Endothelial cell of umbilical vein (primary cell): ENCODE measurements at regions not wholly inside any gene's neighbourhood (a gene's known extent, or its start where the extent isn't known, plus 50 kb on each side); places are given as distances from the start of the nearest gene placed in this dataset.

Experiments used
- BruUV-seq: library from RNA; stranded (reverse); fragments of 400-500 nt; replicated peaks from 2 replicates; lab custom pipeline; 2021; lab: Mats Ljungman, UMichigan
- CTCF ChIA-PET: fragments of 300-600, 350-600 bp; sonication (Branson Sonifier 250); formaldehyde crosslinking; loops from one replicate; lab custom pipeline; 2021; ENCODE audit warnings: antibody characterized with exemption, inconsistent platforms; lab: Charles Lee
- POLR2A ChIA-PET: fragments of 300-600, 350-600 bp; sonication (Branson Sonifier 250); formaldehyde crosslinking; loops from one replicate; lab custom pipeline; 2021; ENCODE audit warnings: antibody characterized with exemption, inconsistent platforms; lab: Charles Lee
- DNase-seq: peaks from one replicate; pipeline ENCODE4 v3.0.0-alpha.2; 2011; ENCODE audit warnings: low read depth, low spot score
- FAIRE-seq: peaks from 2 replicates; lab custom pipeline; 2011; peaks lifted over from hg19 to GRCh38; lab: Jason Lieb, UNC
- H2AFZ ChIP-seq: 2 replicates; pipeline ENCODE4 v1.6.0; 2012; ENCODE audit warnings: low read depth, low read length, control low read depth, inconsistent platforms
- H3K27ac ChIP-seq: 2 replicates; pipeline ENCODE4 v1.5.1; 2011; ENCODE audit warnings: low read depth, mild to moderate bottlenecking, control low read depth, low read length, moderate library complexity; ENCODE audit not compliant: insufficient read depth
- H3K27me3 ChIP-seq, 2 experiments: 2 replicates each; pipeline versions ENCODE4 v1.6.0 to v1.6.1; 2011; ENCODE audit warnings: low read length in 2 of 2, mixed read lengths in 1 of 2; ENCODE audit not compliant: control insufficient read depth in 2 of 2, insufficient read depth in 2 of 2
- H3K36me3 ChIP-seq, 2 experiments: 2 replicates in 1 of 2; 3 replicates in 1 of 2; pipeline ENCODE4 v1.5.1; 2011; ENCODE audit warnings: low read length in 2 of 2, mild to moderate bottlenecking in 1 of 2, moderate library complexity in 1 of 2; ENCODE audit not compliant: control insufficient read depth in 2 of 2, insufficient read depth in 2 of 2; ENCODE audit errors: extremely low read depth in 1 of 2
- H3K4me1 ChIP-seq: 3 replicates; pipeline ENCODE4 v1.5.1; 2011; ENCODE audit warnings: mild to moderate bottlenecking, low read length; ENCODE audit not compliant: control insufficient read depth, insufficient read depth; ENCODE audit errors: extremely low read depth
- H3K4me2 ChIP-seq: 2 replicates; pipeline ENCODE4 v1.6.1; 2011; ENCODE audit warnings: low read length, control low read depth, mixed read lengths; ENCODE audit not compliant: insufficient read depth
- H3K4me3 ChIP-seq, 3 experiments: fragments of 200-600 bp in 1 of 3; sonication (generic), shearing (Covaris generic) in 1 of 3; replicated peaks in 1 of 3; 2 replicates each; pipeline ENCODE4 v1.5.1; 2011 to 2016; ENCODE audit warnings: control low read depth in 3 of 3, low read length in 3 of 3, mild to moderate bottlenecking in 2 of 3, inconsistent platforms in 1 of 3, low read depth in 1 of 3, moderate library complexity in 1 of 3; ENCODE audit not compliant: insufficient read depth in 1 of 3
- H3K79me2 ChIP-seq: 2 replicates; pipeline ENCODE4 v1.6.0; 2012; ENCODE audit warnings: low read length, inconsistent platforms; ENCODE audit not compliant: control insufficient read depth, insufficient read depth
- H3K9ac ChIP-seq: replicated peaks from 2 replicates; pipeline ENCODE3; 2011; ENCODE audit warnings: low read length, control low read depth; ENCODE audit not compliant: insufficient read depth; ENCODE audit errors: extremely low read depth
- H3K9me1 ChIP-seq: replicated peaks from 3 replicates; pipeline ENCODE4 v1.6.0; 2011; ENCODE audit warnings: mild to moderate bottlenecking, low read length; ENCODE audit not compliant: control insufficient read depth, insufficient read depth; ENCODE audit errors: extremely low read depth
- H3K9me3 ChIP-seq: replicated peaks from 2 replicates; pipeline ENCODE4 v1.5.1; 2012; ENCODE audit warnings: low read length, inconsistent platforms; ENCODE audit not compliant: control insufficient read depth, insufficient read depth
- H4K20me1 ChIP-seq: replicated peaks from 2 replicates; pipeline ENCODE3; 2011; ENCODE audit warnings: mild to moderate bottlenecking, low read length; ENCODE audit not compliant: control insufficient read depth, insufficient read depth; ENCODE audit errors: extremely low read depth
- EZH2 ChIP-seq: IDR thresholded peaks from 2 replicates; pipeline ENCODE4 v1.6.1; 2012; ENCODE audit warnings: borderline replicate concordance, low read depth, mild to moderate bottlenecking, moderate library complexity, low read length, inconsistent platforms; ENCODE audit not compliant: severe bottlenecking
- FOS ChIP-seq: IDR thresholded peaks from 2 replicates; pipeline ENCODE4 v1.6.1; 2011; ENCODE audit warnings: mild to moderate bottlenecking, low read length, moderate library complexity, borderline replicate concordance; ENCODE audit not compliant: insufficient read depth
- JUN ChIP-seq: IDR thresholded peaks from 2 replicates; pipeline ENCODE4 v1.6.1; 2011; ENCODE audit warnings: borderline replicate concordance, low read depth; ENCODE audit not compliant: insufficient read length, insufficient read depth
- POLR2AphosphoS5 ChIP-seq: IDR thresholded peaks from 2 replicates; pipeline ENCODE4 v1.6.1; 2012; ENCODE audit warnings: low read depth, mild to moderate bottlenecking, control low read depth, low read length, moderate library complexity; ENCODE audit not compliant: insufficient read depth
- dilution Hi-C: fragments of 300-500 bp; cut with MboI; formaldehyde crosslinking; loops from one replicate; pipeline ENCODE4 v1.15.0; 2019; ENCODE audit warnings: low sequenced_read_pairs; ENCODE audit not compliant: extremely low pct_ligation_motif_present
- intact Hi-C: fragments of 100-400 bp; cut with micrococcal nuclease; formaldehyde crosslinking; loops from one replicate; pipeline ENCODE4 v1.10.0; 2022
- TF ChIP-seq, protein P1 (sequence below), 2 donors: IDR thresholded peaks; 1 replicate in 1 of 2; 2 replicates in 1 of 2; pipeline ENCODE4 v1.5.1; 2011; ENCODE audit warnings: low read length in 2 of 2, mild to moderate bottlenecking in 2 of 2, moderate library complexity in 2 of 2, control low read depth in 1 of 2, inconsistent platforms in 1 of 2, low read depth in 1 of 2; ENCODE audit not compliant: insufficient read depth in 1 of 2; ENCODE audit errors: extremely low read depth in 1 of 2
- TF ChIP-seq, protein P2 (sequence below): IDR thresholded peaks from 2 replicates; pipeline ENCODE4 v1.6.1; 2011; ENCODE audit not compliant: insufficient read depth, insufficient read length

DNA sequence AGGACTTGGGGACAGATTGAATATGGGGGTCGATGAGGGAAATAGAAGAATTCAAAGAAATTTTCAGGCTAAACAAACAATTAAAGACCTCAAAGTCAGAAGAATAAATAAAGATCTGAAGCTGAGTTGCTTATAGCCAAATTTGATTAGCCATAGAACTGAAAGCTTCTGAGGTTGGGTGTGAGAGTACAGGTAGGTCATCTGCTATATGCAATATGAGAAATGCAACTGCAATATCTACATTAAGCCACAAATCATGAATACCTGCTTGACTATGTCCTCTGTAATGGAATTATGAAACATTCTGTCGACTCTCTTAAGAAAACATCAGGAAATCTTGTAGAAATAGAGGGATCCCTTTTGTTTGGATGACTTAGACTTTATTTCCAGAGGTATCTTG is 192.1 kb upstream of the PCDH15 start:
- POLR2A ChIA-PET: no interaction called here
- Histone ChIP-seq H3K4me3 (no peak overlapping the region), H3K27me3 (no peaks in the 10 kb centered on the region), H3K4me2 (no peak overlapping the region), H2AFZ (no peak overlapping the region), H3K36me3 (no peaks in the 10 kb centered on the region), H3K79me2 (no peaks in the 10 kb centered on the region), H3K27ac (no peak overlapping the region), H3K9me3 (no peaks in the 10 kb centered on the region), H3K9ac (no peak overlapping the region), H4K20me1 (no peaks in the 10 kb centered on the region), H3K9me1 (no peaks in the 10 kb centered on the region), H3K4me1 (no peaks in the 10 kb centered on the region)
- DNase-seq (no peak), FAIRE-seq (no peak)
- dilution Hi-C loops: no loop called here
- intact Hi-C loops: no loop called here
- CTCF ChIA-PET: no interaction called here
- no peak for TF ChIP-seq POLR2AphosphoS5
- no peak for TF ChIP-seq JUN
- no TSS peak for BruUV-seq

DNA sequence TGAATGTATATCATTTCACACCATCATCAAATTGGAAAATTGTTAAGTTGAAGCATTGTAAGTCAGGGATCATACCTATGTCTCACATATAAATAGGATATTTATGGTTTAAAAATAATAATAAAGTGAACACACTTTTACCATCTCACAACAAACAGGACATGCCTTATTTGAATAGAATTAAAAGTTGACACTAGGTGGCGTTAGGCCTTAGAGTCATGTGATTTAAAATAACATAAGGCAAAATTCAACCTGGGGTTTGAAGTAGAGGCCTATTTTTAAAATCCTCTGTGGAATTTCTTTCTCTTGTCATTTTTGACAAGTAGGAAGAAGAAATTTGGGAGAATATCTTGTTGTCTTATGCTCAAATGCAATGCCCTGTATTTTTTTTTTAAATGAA is 184.7 kb upstream of the PCDH15 start:
- dilution Hi-C loops: no loop called here
- no peaks in the 10 kb centered on the region for H3K27me3 ChIP-seq
- intact Hi-C loops: loop anchor here (2.0 kb wide), 1 partner anchor 279 kb away; no protein-coding TSS in a partner anchor
- TF ChIP-seq EZH2 (no peak), FOS (no peak), POLR2AphosphoS5 (no peak)
- TF ChIP-seq, protein P1, sequence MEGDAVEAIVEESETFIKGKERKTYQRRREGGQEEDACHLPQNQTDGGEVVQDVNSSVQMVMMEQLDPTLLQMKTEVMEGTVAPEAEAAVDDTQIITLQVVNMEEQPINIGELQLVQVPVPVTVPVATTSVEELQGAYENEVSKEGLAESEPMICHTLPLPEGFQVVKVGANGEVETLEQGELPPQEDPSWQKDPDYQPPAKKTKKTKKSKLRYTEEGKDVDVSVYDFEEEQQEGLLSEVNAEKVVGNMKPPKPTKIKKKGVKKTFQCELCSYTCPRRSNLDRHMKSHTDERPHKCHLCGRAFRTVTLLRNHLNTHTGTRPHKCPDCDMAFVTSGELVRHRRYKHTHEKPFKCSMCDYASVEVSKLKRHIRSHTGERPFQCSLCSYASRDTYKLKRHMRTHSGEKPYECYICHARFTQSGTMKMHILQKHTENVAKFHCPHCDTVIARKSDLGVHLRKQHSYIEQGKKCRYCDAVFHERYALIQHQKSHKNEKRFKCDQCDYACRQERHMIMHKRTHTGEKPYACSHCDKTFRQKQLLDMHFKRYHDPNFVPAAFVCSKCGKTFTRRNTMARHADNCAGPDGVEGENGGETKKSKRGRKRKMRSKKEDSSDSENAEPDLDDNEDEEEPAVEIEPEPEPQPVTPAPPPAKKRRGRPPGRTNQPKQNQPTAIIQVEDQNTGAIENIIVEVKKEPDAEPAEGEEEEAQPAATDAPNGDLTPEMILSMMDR (IDR thresholded peaks at IDR 0.05; ENCODE audit: extremely low read depth in 1 of 2, insufficient read depth in 1 of 2, low read depth in 1 of 2, low read length in 2 of 2): peak; percentile 24 to 27
- TF ChIP-seq, protein P2, sequence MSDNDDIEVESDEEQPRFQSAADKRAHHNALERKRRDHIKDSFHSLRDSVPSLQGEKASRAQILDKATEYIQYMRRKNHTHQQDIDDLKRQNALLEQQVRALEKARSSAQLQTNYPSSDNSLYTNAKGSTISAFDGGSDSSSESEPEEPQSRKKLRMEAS: no peak
- H3K27ac ChIP-seq: no peak overlapping the region
- H3K9me3 ChIP-seq: no peaks in the 10 kb centered on the region
- H3K9me1 ChIP-seq: no peaks in the 10 kb centered on the region
- H3K9ac ChIP-seq: no peak overlapping the region
- DNase-seq (peak; percentile 21), FAIRE-seq (peak; percentile 28)
- H3K36me3 ChIP-seq: no peaks in the 10 kb centered on the region
- no peak overlapping the region for H3K4me2 ChIP-seq
- no peaks in the 10 kb centered on the region for H3K79me2 ChIP-seq
- BruUV-seq: no TSS peak
- H3K4me3 ChIP-seq: no peak overlapping the region
- ChIA-PET CTCF (interaction anchor here (0.8 to 1.0 kb wide), 2 partner anchors 8 to 14 kb away, joined by 3 read pairs; no protein-coding TSS in a partner anchor), POLR2A (no interaction called here)
- no peaks in the 10 kb centered on the region for H3K4me1 ChIP-seq
- H4K20me1 ChIP-seq: no peaks in the 10 kb centered on the region
- H2AFZ ChIP-seq: no peak overlapping the region
